ENCODE measurements at regions not wholly inside any gene's neighbourhood (a gene's known extent, or its start where the extent isn't known, plus 50 kb on each side); places are given as distances from the start of the nearest gene placed in this dataset.
"Not testable (repeated sequence)": the region's sequence is repeated elsewhere in the genome, so short reads cannot be mapped to it uniquely, and the experiment has no call there.

DNA sequence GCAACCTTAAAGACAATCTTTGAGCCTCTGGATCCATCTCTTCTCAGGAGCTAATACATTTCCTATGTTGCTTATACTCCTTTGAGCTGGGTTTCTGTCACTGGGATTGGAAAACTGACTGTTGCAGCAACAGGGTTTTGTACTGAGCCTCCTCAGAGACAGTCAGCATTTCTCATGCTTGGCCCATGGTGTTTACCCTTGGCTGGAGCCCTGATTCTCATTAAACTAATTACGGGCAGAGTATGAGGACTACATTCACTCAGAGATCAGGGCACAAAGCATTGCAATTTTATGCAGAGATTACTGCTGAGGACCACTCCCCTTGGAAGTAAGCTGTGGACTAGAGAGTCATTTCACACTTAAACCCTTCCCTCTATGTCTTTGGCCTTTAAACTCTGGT lies 134.5 kb downstream of the LRIG2 start:
- no peak for DNase-seq
- Histone ChIP-seq H4K91ac (ENCODE audit: insufficient read length, low read depth, low read length) (no peak overlapping the region), H2BK15ac (ENCODE audit: low read depth, low read length) (no peak overlapping the region), H3K9ac (ENCODE audit: extremely low read depth, insufficient read length, low read length) (no peak overlapping the region), H2AFZ (ENCODE audit: low read length) (no peak overlapping the region), H3K56ac (ENCODE audit: insufficient read length, low read depth, low read length) (no peak overlapping the region), H3K4me2 (ENCODE audit: insufficient read depth, insufficient read length, low read length) (no peak overlapping the region), H3K4ac (ENCODE audit: low read depth, low read length) (no peak overlapping the region), H3K79me1 (ENCODE audit: insufficient read depth, low read depth, low read length, poor library complexity, severe bottlenecking) (no peaks in the 10 kb centered on the region), H3K4me1 (ENCODE audit: insufficient read depth, low read length) (peaks cover 3% of the 10 kb centered on the region; the same call in 1 of the 2 replicates), H2BK120ac (ENCODE audit: low read depth, low read length, poor library complexity, severe bottlenecking) (no peak overlapping the region), H3K27ac (ENCODE audit: insufficient read length, low read depth, low read length) (no peak overlapping the region), H4K8ac (replicated peaks; ENCODE audit: insufficient read length, low read depth, low read length) (no peak overlapping the region), H3K9me3 (ENCODE audit: control insufficient read depth, low read depth, low read length) (no peaks in the 10 kb centered on the region), H2BK12ac (ENCODE audit: insufficient read length, low read depth, low read length) (no peak overlapping the region), H3T11ph (ENCODE audit: low read length) (no peak overlapping the region), H3K23me2 (ENCODE audit: insufficient read length, low read depth, low read length, poor library complexity, severe bottlenecking) (no peaks in the 10 kb centered on the region), H3K18ac (ENCODE audit: insufficient read length, low read depth, low read length) (no peak overlapping the region), H3K14ac (ENCODE audit: insufficient read depth, low read length) (no peak overlapping the region), H3K23ac (ENCODE audit: insufficient read length, low read depth, low read length) (no peak overlapping the region), H2AK5ac (ENCODE audit: insufficient read length, low read length) (no peak overlapping the region), H3K27me3 (ENCODE audit: insufficient read depth, low read length) (no peaks in the 10 kb centered on the region), H4K20me1 (ENCODE audit: control insufficient read depth, insufficient read depth, insufficient read length) (no peaks in the 10 kb centered on the region), H2BK20ac (ENCODE audit: low read depth, low read length, poor library complexity, severe bottlenecking) (no peak overlapping the region), H3K79me2 (ENCODE audit: insufficient read depth, low read length) (no peaks in the 10 kb centered on the region), H4K5ac (ENCODE audit: insufficient read length, low read depth, low read length) (no peak overlapping the region), H2BK5ac (ENCODE audit: insufficient read length, low read length) (no peak overlapping the region)
- H3K4me3 Mint-ChIP-seq = no peak overlapping the region
- H3K36me3 Mint-ChIP-seq (ENCODE audit: insufficient read depth in 1 of 3, low read depth in 3 of 3) = peaks cover 0 to 3% (median 0%) of the 10 kb centered on the region in 3 experiments; a peak in 3 of 7 replicates
- peaks cover 0 to 2% of the 10 kb centered on the region in 2 experiments; a peak in 1 of 5 replicates for H3K9me3 Mint-ChIP-seq
- TF ChIP-seq, protein P1, sequence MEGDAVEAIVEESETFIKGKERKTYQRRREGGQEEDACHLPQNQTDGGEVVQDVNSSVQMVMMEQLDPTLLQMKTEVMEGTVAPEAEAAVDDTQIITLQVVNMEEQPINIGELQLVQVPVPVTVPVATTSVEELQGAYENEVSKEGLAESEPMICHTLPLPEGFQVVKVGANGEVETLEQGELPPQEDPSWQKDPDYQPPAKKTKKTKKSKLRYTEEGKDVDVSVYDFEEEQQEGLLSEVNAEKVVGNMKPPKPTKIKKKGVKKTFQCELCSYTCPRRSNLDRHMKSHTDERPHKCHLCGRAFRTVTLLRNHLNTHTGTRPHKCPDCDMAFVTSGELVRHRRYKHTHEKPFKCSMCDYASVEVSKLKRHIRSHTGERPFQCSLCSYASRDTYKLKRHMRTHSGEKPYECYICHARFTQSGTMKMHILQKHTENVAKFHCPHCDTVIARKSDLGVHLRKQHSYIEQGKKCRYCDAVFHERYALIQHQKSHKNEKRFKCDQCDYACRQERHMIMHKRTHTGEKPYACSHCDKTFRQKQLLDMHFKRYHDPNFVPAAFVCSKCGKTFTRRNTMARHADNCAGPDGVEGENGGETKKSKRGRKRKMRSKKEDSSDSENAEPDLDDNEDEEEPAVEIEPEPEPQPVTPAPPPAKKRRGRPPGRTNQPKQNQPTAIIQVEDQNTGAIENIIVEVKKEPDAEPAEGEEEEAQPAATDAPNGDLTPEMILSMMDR (conservative IDR thresholded peaks at IDR 0.05) = no peak
- no peak overlapping the region for H3K27ac Mint-ChIP-seq
- H3K27me3 Mint-ChIP-seq (ENCODE audit: low read depth) = no peaks in the 10 kb centered on the region
- no CpG with 5 or more reads among the region's 1 CpG for WGBS (ENCODE audit: extremely low coverage, insufficient read length, low lambda C conversion rate)
- H3K4me1 Mint-ChIP-seq = peaks cover 14 to 24% of the 10 kb centered on the region in 2 experiments

DNA sequence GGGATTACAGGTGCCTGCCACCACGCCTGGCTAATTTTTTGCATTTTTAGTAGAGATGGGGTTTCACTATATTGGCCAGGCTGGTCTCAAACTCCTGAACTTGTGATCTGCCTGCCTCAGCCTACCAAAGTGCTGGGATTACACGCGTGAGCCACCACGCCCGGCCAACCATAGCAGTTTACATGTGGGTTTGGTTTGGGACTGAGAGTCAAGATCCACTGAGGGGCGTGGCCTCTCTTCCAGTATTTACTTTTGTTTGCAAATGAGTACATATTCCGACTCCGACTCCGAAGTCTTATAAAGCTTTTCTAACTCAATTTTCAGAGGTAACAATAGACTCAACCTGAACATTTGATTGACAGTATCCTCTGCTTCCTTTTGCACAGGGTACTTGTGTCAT lies 135.4 kb downstream of the LRIG2 start:
- H2BK20ac ChIP-seq (ENCODE audit: low read depth, low read length, poor library complexity, severe bottlenecking); H3K4me2 ChIP-seq (ENCODE audit: insufficient read depth, insufficient read length, low read length); H2BK120ac ChIP-seq (ENCODE audit: low read depth, low read length, poor library complexity, severe bottlenecking); H3K23ac ChIP-seq (ENCODE audit: insufficient read length, low read depth, low read length); H3K4ac ChIP-seq (ENCODE audit: low read depth, low read length); H3T11ph ChIP-seq (ENCODE audit: low read length); H2AK5ac ChIP-seq (ENCODE audit: insufficient read length, low read length); H4K5ac ChIP-seq (ENCODE audit: insufficient read length, low read depth, low read length); H2BK15ac ChIP-seq (ENCODE audit: low read depth, low read length); H3K4me3 Mint-ChIP-seq; H4K91ac ChIP-seq (ENCODE audit: insufficient read length, low read depth, low read length); H3K79me2 ChIP-seq (ENCODE audit: insufficient read depth, low read length); H2BK12ac ChIP-seq (ENCODE audit: insufficient read length, low read depth, low read length); H3K4me1 ChIP-seq (ENCODE audit: insufficient read depth, low read length); H4K20me1 ChIP-seq (ENCODE audit: control insufficient read depth, insufficient read depth, insufficient read length); H3K27me3 Mint-ChIP-seq (ENCODE audit: low read depth); H3K18ac ChIP-seq (ENCODE audit: insufficient read length, low read depth, low read length); H3K56ac ChIP-seq (ENCODE audit: insufficient read length, low read depth, low read length); H2BK5ac ChIP-seq (ENCODE audit: insufficient read length, low read length); H3K14ac ChIP-seq (ENCODE audit: insufficient read depth, low read length); H4K8ac ChIP-seq (replicated peaks; ENCODE audit: insufficient read length, low read depth, low read length); DNase-seq; H3K9me3 Mint-ChIP-seq; H3K9ac ChIP-seq (ENCODE audit: extremely low read depth, insufficient read length, low read length); H3K9me3 ChIP-seq (ENCODE audit: control insufficient read depth, low read depth, low read length); H3K23me2 ChIP-seq (ENCODE audit: insufficient read length, low read depth, low read length, poor library complexity, severe bottlenecking); H3K36me3 Mint-ChIP-seq (ENCODE audit: insufficient read depth in 1 of 3, low read depth in 3 of 3); H2AFZ ChIP-seq (ENCODE audit: low read length); H3K27ac Mint-ChIP-seq; H3K79me1 ChIP-seq (ENCODE audit: insufficient read depth, low read depth, low read length, poor library complexity, severe bottlenecking); H3K27ac ChIP-seq (ENCODE audit: insufficient read length, low read depth, low read length); H3K27me3 ChIP-seq (ENCODE audit: insufficient read depth, low read length): not testable (repeated sequence)
- H3K4me1 Mint-ChIP-seq = peaks cover 14 to 20% of the 10 kb centered on the region in 2 experiments
- no CpG with 5 or more reads among the region's 9 CpGs for WGBS (ENCODE audit: extremely low coverage, insufficient read length, low lambda C conversion rate)
